ENCODE measurements at regions not wholly inside any gene's neighbourhood (a gene's known extent, or its start where the extent isn't known, plus 50 kb on each side); places are given as distances from the start of the nearest gene placed in this dataset.

DNA sequence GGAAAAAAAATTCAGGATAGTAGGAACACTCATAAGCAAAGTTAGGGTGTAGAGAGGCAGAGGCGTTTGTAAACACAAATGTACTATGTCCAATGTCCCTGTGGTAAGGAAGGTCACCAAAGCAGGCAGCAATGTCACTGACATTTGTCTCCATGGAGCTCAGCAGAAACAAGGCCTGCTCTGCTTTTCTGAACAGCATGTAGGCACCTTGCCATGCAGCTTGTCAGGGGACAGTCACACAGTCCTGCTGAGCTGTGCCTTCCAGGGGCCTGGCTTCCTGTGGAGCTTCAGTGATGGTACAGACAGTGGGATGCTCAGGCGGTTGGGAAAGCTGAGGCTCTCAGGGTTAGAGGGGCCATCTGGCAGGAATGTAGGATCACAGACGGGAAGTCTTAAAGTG lies 74.5 kb upstream of the HS3ST1 start:
- Histone ChIP-seq H3K4me1 (ENCODE audit: control insufficient read depth in 1 of 2, insufficient read depth in 2 of 2, low read length in 2 of 2) (peaks cover 53 to 60% of the 10 kb centered on the region in 2 experiments), H3K4me2 (ENCODE audit: low read length) (peak overlapping the region; percentile 55), H3K9ac (ENCODE audit: low read length) (peak overlapping the region; percentile 61), H3K79me2 (ENCODE audit: insufficient read depth, low read length) (no peaks in the 10 kb centered on the region), H3K36me3 (ENCODE audit: control insufficient read depth in 1 of 2, insufficient read depth in 2 of 2, low read length in 2 of 2) (peaks cover 0 to 18% of the 10 kb centered on the region in 2 experiments; a peak in 2 of 4 replicates), H3K27ac (ENCODE audit: low read depth, low read length) (peak overlapping the region; percentile 80), H2AFZ (ENCODE audit: low read depth, low read length, poor library complexity, severe bottlenecking) (no peak overlapping the region), H4K20me1 (ENCODE audit: insufficient read depth) (no peaks in the 10 kb centered on the region), H3K9me2 (ENCODE audit: insufficient read depth) (no peaks in the 10 kb centered on the region), H3K9me3 (ENCODE audit: control insufficient read depth in 1 of 2, insufficient read depth in 1 of 2, low read depth in 1 of 2, low read length in 2 of 2) (peaks cover 0 to 10% of the 10 kb centered on the region in 2 experiments; a peak in 1 of 4 replicates), H3K27me3 (ENCODE audit: insufficient read depth, low read length) (no peaks in the 10 kb centered on the region), H3K4me3 (replicated peaks in 1 of 2; ENCODE audit: low read depth in 1 of 2, low read length in 2 of 2) (no peak overlapping the region)
- DNase-seq (ENCODE audit: low read depth, low spot score) (no peak), ATAC-seq (peak; percentile 38)
- intact Hi-C loops (cut with micrococcal nuclease): no loop called here
- POLR2A ChIA-PET: interaction anchor here (0.8 to 1.6 kb wide), 3 partner anchors 15 to 129 kb away, joined by 3 to 4 read pairs (median 4); no protein-coding TSS in a partner anchor
- RAD21 ChIA-PET (ENCODE audit: low non-redundant PET in 1 of 2, low total read pairs in 2 of 2, uncharacterized antibody in 2 of 2, unreplicated experiment in 2 of 2): no interaction called here
- TF ChIP-seq TCF7L2 (IDR thresholded peaks at IDR 0.05; ENCODE audit: borderline replicate concordance, extremely low read depth, insufficient read depth, insufficient read length): peak; percentile 82
- TF ChIP-seq EGR1 (IDR thresholded peaks at IDR 0.05; ENCODE audit: low read depth): no peak
- TF ChIP-seq MAX (IDR thresholded peaks at IDR 0.05): no peak
- BruUV-seq (replicated peaks): no TSS peak
- CTCF ChIA-PET: no interaction called here

DNA sequence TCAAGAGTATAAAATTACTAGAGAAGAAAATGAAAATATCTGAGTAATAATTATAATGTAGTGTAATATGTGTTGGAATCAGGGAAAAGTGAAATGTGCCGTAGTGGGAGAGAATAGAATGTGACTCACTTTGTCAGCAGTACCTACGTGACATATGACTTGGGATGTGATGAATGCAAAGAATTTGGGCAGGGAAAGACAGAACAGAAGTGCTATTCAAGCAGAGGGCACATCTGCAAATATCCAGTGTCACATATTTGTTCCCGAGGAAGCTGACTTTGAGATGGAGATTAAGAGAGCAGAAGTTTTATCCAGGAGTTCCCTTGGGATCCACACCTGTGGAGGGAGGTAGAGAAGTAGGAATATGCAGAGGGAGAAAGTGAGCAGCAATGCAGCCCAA lies 69.3 kb upstream of the HS3ST1 start:
- POLR2A ChIA-PET: interaction anchor here (0.9 to 1.7 kb wide), 5 partner anchors 9 to 137 kb away, joined by 3 to 6 read pairs (median 3); no protein-coding TSS in a partner anchor
- Histone ChIP-seq H3K27me3 (ENCODE audit: insufficient read depth, low read length) (no peaks in the 10 kb centered on the region), H3K4me3 (replicated peaks in 1 of 2; ENCODE audit: low read depth in 1 of 2, low read length in 2 of 2) (peak overlapping the region in 1 of 2 experiments; percentile 33; a peak in 1 of 4 replicates), H2AFZ (ENCODE audit: low read depth, low read length, poor library complexity, severe bottlenecking) (peak overlapping the region; percentile 3), H3K36me3 (ENCODE audit: control insufficient read depth in 1 of 2, insufficient read depth in 2 of 2, low read length in 2 of 2) (peaks cover 0 to 17% of the 10 kb centered on the region in 2 experiments; a peak in 2 of 4 replicates), H3K9ac (ENCODE audit: low read length) (peak overlapping the region; percentile 63), H3K27ac (ENCODE audit: low read depth, low read length) (peak overlapping the region; percentile 72), H3K9me3 (ENCODE audit: control insufficient read depth in 1 of 2, insufficient read depth in 1 of 2, low read depth in 1 of 2, low read length in 2 of 2) (peaks cover 0 to 10% of the 10 kb centered on the region in 2 experiments; a peak in 1 of 4 replicates), H3K4me2 (ENCODE audit: low read length) (peak overlapping the region; percentile 66), H4K20me1 (ENCODE audit: insufficient read depth) (no peaks in the 10 kb centered on the region), H3K9me2 (ENCODE audit: insufficient read depth) (no peaks in the 10 kb centered on the region), H3K4me1 (ENCODE audit: control insufficient read depth in 1 of 2, insufficient read depth in 2 of 2, low read length in 2 of 2) (peaks cover 29 to 50% of the 10 kb centered on the region in 2 experiments), H3K79me2 (ENCODE audit: insufficient read depth, low read length) (no peaks in the 10 kb centered on the region)
- no peak for TF ChIP-seq MAX (IDR thresholded peaks at IDR 0.05)
- TF ChIP-seq ELF1 (IDR thresholded peaks at IDR 0.05; ENCODE audit: borderline replicate concordance, low read depth): no peak
- TF ChIP-seq SIN3A (IDR thresholded peaks at IDR 0.05; ENCODE audit: low read depth): no peak
- TF ChIP-seq POLR2AphosphoS5 (IDR thresholded peaks at IDR 0.05; ENCODE audit: low read depth, low read length): peak; percentile 35
- TF ChIP-seq SP1 (IDR thresholded peaks at IDR 0.05; ENCODE audit: low read depth): no peak
- TF ChIP-seq EZH2 (IDR thresholded peaks at IDR 0.05): no peak
- TF ChIP-seq FOSL1 (IDR thresholded peaks at IDR 0.05; ENCODE audit: low read depth): no peak
- TF ChIP-seq, protein P1, sequence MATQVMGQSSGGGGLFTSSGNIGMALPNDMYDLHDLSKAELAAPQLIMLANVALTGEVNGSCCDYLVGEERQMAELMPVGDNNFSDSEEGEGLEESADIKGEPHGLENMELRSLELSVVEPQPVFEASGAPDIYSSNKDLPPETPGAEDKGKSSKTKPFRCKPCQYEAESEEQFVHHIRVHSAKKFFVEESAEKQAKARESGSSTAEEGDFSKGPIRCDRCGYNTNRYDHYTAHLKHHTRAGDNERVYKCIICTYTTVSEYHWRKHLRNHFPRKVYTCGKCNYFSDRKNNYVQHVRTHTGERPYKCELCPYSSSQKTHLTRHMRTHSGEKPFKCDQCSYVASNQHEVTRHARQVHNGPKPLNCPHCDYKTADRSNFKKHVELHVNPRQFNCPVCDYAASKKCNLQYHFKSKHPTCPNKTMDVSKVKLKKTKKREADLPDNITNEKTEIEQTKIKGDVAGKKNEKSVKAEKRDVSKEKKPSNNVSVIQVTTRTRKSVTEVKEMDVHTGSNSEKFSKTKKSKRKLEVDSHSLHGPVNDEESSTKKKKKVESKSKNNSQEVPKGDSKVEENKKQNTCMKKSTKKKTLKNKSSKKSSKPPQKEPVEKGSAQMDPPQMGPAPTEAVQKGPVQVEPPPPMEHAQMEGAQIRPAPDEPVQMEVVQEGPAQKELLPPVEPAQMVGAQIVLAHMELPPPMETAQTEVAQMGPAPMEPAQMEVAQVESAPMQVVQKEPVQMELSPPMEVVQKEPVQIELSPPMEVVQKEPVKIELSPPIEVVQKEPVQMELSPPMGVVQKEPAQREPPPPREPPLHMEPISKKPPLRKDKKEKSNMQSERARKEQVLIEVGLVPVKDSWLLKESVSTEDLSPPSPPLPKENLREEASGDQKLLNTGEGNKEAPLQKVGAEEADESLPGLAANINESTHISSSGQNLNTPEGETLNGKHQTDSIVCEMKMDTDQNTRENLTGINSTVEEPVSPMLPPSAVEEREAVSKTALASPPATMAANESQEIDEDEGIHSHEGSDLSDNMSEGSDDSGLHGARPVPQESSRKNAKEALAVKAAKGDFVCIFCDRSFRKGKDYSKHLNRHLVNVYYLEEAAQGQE (IDR thresholded peaks at IDR 0.05; ENCODE audit: low read depth): no peak
- peak; percentile 11 for TF ChIP-seq YY1 (IDR thresholded peaks at IDR 0.05; ENCODE audit: extremely low read depth, insufficient replicate concordance, low read depth, low read length)
- CTCF ChIA-PET: interaction anchor here (1.1 kb wide), 3 partner anchors 38 to 135 kb away, joined by 3 to 4 read pairs (median 3); partner anchors contain the start of gene HS3ST1
- peak; percentile 84 for ATAC-seq
- RAD21 ChIA-PET (ENCODE audit: low non-redundant PET in 1 of 2, low total read pairs in 2 of 2, uncharacterized antibody in 2 of 2, unreplicated experiment in 2 of 2): interaction anchor here in 1 of 2 experiments (0.8 to 1.4 kb wide), 2 partner anchors 137 to 205 kb away, joined by 3 read pairs; no protein-coding TSS in a partner anchor
- DNase-seq (ENCODE audit: low read depth, low spot score): peak; percentile 88
- no TSS peak for BruUV-seq (replicated peaks)
- intact Hi-C loops (cut with micrococcal nuclease): loop anchor here (2.0 kb wide), 1 partner anchor 69 kb away; the partner anchor contains the start of gene HS3ST1
